GM21360 (cell line): ENCODE measurements at regions not wholly inside any gene's neighbourhood (a gene's known extent, or its start where the extent isn't known, plus 50 kb on each side); places are given as distances from the start of the nearest gene placed in this dataset.
"Not testable (repeated sequence)": the region's sequence is repeated elsewhere in the genome, so short reads cannot be mapped to it uniquely, and the experiment has no call there.

ENCODE experiments used
- ATAC-seq: cut with Tn5 transposase; IDR thresholded peaks from one replicate; pipeline ENCODE4 v1.9.1; 2021; ENCODE audit warnings: mild to moderate bottlenecking, moderate library complexity; ENCODE audit not compliant: unreplicated experiment

DNA sequence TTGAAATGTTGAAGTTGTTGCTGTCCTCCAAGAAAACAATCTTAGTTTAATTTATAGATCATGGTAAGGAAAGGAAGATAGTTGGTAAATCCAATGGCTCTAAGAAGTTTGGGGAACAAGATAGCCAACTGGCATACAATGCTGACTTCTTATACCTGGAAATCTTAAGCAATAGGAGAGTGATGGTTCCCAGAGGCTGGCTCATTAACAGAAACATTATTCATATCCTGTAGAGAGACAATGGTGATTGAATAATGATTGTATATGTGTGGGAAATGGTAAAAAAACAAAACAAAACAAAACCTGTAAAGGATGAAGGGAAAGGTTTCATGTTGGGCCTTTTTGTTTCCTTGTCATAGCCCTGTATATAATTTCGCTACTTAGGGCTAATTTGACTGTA is 174.9 kb upstream of the CTSO start:
- no peak for ATAC-seq

DNA sequence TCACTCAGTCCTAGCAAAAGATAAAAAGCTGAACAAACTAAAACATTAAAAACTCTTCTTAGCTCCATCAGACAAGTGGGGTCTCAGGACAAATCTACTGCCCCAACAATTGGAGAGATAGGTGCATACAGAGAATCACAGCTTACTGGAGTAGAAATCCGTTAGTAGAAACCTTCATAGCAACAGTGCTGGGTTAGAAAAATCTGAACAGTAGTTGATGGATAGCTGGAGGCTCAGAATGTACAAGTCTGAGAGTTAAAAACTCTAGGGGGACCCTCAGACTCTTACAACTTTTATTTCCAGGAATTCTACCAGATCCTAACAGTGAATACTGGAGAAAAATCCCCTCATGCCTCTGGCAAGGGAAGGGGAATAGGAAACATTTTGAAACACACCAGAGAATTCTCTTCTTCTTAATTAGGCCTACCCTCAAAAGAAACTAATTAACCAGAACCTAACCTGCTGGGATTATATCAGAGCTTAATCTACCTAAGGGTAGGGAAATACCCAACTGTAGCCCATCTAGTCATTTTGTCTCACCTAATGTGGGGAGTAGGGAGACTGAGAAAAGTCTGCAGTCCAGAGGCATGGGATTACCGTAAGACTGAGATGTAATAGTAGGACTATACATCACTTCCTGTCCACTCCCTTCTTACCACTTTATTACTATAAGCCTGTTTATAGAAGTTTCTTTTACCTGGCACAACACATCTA is 165.0 kb upstream of the CTSO start:
- ATAC-seq: no peak

DNA sequence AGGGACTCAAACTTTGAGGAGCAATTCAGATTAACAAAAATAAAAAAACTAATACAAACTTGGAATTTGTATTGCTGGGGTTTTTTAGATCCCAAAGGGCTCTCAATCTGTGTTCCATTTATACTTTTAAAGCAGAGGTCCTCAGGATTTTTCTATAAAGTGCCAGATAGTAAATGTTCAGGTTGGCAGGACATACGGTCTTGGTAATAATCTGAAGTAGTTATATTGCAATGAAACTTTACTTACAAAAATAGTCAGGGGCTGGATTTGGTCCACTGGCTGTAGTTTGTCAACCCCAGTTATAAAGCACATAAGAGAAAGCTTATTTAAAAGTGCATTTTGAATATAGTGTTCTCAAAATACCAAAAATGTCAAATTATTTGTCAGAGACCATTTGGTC is 164.1 kb upstream of the CTSO start:
- no peak for ATAC-seq

DNA sequence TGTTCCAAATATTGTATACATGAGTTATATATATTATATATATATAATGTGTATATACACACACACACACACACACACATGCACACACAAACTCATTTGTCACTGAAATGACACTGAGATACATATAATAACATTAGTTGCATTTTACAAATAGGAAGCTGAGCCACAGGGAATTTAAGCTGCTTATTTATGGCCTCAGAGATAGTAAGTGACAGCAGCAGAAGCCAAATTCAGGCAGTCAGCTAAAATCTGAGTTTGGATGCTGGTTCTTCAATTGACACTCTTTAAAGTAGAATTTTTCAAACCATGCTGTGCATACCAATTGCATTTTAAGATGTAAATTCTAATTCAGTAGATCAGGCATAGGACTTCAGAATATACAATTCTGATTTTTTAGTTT is 163.3 kb upstream of the CTSO start:
- ATAC-seq: no peak

DNA sequence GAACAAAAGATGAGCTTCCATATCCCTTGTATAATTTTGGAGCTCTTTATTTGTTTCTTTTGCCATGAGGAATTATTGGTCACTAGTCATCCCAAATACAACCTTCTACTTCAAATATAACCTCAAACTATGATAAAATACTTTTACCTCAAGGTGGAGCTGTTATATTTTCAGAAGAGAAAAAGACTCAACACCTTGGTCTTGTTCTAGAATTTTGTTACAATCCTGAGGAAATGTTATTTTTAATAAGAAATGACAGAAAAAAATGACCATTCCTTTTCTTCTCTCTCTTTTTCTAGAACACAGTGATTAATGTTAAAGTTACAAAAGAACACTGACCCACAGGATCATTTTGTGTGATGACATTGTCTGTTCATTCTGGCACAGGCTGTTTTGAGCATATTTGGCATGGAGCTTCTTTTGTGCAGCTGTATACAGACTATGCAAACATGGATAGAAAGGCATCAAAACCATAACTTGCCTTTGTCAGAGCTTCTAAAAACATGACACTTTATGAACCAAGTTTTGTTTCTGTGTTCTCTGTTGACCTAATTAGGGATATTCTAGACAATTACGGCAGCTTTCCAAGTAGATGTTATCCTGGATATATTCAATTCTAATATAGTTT is 159.6 kb upstream of the CTSO start:
- no peak for ATAC-seq

DNA sequence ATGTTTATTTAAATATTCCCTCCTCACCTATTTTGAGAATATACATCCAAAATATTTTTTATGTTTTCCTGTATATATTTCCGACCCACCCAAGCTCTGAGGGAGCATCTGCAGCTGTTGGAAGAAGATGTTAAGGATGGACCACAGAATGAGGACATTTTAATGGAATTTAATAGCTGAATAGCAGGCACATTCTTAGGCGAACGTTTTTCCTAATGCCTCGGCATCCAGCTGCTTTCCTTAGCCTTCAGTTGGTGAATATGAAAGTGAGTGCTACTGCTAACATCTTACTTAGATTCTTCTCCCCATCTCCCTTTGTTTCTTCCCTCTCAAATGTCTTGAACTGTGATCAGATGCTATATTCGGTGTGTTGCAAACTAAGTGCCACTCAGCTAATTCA is 158.0 kb upstream of the CTSO start:
- ATAC-seq: no peak

DNA sequence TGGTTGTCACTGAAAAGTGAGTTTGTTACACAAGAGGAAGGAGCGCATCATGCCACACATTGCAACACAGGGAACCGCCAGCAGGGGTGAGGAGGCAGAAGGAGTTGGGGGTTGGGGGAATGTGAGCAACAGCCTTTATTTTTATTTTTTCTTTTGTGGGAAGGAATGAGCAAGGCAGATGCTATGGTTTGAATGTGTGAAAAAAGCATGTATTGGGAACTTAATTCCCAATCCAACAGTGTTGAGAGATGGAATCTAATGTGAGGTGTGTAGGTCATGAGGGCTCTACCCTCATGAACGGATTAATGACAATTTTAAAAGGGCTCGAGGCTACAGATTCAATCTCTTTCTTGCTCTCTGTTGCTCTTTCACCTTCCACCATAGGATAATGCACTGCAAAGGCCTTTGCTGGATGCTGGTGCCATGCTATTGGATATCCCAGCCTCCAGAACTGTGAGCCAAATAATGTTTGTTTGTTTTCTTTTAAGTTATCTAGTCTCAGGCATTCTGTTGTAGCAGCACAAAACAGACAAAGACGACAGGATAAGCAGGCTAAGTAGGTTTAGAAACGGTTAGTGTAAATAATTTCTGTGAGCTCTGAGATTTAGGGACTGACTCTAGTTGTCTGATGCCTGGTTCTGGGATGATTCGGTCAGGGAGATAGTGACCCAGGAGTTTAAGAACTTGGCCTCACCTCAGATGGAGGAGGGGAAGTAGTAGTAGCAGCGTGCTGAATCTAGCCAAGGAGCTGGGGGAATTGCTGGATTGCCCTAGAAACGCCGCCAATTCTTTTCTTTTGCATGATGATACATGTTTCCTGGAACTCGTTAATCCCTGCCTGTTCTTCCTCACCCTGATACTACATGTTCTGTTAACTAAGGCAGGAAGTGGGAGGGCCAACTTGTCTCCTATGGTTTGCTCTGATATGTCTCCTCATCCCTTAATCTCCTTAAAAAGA is 156.6 kb upstream of the CTSO start:
- no peak for ATAC-seq

DNA sequence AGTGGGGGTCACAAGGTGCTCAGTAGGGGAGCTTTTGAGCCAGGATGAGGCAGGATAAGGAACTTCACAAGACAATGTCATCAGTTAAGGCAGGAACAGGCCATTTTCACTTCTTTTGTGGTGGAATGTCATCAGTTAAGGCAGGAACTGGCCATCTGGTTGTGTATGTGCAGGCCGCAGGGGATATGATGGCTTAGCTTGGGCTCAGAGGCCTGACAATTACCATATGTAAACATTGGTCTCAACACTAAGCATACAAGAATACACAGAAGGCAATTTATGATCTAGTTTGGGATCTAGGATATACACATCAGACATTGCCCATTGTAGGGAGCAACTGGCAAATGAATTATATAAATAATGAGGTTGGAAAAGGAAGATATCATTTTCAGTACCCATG is 155.4 kb upstream of the CTSO start:
- not testable (repeated sequence) for ATAC-seq

DNA sequence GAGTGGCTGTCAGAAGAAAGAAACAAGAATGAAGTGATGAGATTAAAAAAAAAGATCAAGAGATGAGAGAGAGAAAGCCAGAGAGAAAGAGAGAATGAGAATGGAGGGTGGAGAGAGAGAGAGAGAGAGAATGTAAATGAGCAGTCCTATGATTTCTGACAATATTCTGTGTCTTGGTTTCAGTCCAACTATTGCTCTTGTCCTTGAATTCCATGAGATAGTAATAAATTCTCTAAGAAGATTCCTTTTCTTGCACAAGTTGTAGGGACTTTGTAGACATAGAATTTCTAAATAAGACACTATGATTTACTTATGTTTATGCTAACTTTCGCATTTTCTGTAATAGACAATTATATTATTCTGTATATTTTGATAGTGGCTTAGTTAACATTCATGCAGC is 149.6 kb upstream of the CTSO start:
- no peak for ATAC-seq

DNA sequence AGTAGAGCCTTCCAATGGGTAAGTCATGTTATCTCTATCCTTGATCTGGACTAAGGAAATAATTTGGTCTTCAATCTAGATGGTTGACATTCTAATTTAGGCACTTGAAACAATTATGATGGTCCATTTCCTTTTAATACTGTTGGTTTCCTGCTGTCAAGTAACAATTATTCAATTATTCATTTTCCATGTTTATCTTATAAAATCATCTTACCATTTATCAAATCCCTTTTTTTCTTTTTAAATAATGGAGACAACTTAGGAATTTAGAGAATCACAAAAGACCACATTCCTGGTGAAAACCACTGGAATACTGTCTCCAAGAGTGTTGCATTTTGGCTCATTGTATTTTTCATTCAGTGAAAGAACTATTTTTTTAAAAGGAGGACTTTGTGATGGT is 148.7 kb upstream of the CTSO start:
- ATAC-seq: no peak

DNA sequence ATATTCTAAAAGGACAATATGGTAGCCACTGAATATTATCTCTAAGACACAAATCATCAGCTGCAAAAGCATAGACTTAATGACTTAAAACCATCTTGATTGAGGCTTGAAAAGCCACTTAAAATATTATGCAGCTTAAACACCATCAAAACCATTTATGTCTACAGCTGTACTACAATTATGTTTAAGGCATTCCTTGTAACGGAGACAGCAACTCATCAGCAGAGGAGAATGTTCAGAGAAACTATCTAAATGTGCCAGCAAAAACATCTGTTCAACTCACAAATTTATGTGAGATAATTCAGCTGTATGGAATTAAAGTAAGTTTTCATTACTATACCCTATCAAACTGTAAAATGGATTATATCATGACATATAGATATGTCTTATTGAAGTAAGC is 147.9 kb upstream of the CTSO start:
- no peak for ATAC-seq

DNA sequence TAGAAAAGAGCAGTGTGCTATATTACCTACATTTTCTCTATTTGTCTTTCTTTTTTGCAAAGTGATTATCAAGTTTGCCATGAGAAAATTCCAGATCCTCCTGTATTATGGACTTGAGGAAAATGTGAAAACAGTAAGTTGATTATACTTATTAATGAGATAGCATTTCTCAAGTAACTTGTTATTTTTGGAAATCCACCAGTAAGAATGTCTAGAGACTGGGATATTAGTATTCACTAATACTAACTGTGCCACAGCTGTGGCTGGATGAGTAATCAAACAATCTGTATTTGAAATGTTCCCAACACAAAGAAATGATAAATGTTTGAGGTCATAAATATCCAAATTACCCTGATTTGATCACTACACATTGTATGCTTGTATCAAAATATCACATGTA is 147.0 kb upstream of the CTSO start:
- no peak for ATAC-seq

DNA sequence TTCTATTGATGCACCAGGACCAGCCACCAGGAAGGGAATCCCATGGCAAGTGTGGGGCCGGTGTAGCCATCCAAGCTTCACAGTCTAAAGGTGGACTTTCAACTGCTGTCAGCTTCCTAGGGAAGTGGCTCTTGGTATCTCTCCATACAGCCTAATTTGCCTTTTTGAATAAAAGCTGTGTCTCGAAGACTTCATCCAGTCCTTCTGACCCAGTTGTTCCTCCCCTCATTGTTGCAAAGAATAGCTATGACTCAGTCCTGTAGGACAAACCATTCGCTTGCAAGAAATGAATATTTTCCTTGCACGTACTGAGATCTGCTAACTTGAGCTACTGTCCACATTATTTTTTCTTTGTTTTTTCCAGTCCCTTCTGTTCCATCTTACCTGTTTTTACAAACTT is 145.1 kb upstream of the CTSO start:
- no peak for ATAC-seq

DNA sequence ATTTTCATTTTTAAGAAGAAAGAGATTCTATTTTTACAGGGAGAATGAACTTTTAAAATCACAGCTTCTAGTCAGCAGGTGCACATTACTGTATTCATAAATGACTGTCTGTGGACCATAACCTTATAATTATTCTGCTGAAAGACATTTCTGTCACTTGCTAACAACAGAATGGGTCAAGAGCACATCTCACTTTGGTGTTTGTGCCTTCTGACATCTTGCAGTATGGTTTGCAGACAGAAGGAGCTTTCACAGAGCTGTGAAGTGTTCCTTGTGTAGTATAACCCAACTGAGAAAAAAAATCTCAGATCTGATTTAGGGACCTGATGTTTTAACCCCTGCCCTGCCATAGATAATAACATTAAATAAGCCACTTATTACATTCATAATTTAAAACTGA is 131.4 kb upstream of the CTSO start:
- no peak for ATAC-seq

DNA sequence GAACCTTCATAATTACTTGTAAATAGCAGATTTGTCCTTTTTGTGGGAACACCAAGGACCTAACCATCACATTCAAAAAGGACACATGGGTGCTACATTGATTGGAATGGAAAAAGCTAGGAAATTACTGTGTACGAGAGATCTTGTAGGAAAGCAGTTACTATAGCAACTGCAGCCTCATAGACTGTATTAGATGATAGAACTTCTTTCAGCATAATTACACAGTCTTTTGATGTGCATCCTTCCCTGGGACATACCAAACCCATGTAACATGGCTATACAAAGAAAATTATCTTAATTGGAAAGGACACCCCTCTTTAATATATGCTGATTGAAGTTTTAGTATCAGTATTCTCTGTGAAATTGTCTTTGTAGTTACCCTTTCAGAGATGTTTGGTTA is 130.7 kb upstream of the CTSO start:
- no peak for ATAC-seq

DNA sequence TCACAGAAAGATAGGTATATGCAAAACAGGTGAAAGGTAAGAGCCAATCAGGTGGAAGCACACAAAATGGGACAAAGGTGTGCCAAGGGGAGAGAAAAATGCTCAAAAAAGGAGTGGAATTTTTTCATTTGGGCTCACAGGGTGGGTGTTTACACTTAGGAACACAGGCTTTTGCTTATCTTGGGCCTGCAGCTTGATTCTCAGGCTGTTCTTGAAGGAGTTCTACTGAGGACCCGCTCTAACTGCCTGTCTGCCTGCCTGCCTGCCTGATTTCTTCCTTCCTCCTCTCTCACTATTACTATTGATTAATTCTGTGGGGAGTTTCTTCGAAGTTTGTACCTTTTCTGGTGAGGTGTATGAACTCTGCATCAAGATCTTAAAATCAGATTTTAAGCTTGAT is 120.3 kb upstream of the CTSO start:
- ATAC-seq: no peak

DNA sequence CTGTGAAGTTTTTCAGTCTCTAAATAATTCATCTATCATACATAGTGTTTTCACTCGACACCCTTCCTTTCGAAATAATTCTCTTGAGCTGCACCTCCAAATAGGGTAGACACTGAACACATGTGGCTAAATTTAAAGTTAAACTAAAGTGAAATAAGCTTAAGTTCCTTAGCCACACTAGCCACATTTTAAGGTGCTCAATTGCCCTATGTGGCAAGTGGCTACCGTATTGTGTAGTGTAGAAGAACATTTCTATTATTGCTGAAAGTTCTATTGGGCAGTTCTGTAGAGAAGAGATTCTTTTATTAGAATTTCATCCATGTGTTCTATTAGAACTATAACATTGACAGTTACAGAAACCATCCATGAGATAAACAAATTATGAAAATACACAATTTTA is 107.0 kb upstream of the CTSO start:
- no peak for ATAC-seq

DNA sequence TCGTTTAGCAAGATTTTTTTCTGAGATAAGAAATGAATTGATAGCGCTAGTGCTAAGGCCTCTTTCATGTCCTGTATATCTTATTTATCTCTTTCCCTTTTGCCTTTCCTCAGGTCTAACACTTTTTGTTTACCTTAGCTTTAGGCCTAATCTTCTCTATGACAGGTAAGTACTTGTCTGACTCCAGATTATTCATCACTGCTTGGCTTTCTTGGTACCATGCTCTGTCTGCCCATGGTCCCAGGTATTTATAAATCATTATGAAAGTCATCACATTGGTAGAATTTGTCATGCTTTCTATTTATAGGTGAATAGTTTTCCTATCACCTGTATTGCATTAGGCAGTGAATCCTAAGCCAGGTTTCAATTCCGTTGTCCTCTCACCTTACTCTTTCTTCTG is 99.5 kb upstream of the CTSO start:
- ATAC-seq: no peak

DNA sequence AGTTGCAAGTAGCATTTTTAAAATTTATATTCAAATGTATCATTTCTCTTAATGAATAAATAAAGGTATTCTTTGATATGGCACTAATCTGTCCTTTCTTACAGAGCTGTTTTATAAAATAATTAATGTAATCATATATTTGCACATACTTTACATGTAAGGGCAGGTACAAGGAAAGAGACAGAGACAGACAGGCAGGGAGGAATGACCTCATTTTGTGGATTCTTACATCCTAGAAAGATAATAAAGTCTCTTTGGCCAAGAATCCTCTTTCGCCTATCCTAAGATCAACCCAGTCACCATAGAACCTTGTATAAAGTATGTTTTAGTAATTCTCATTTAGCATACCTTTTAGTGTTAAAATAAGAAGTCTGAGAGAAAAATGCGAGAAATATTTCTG is 98.5 kb upstream of the CTSO start:
- no peak for ATAC-seq

DNA sequence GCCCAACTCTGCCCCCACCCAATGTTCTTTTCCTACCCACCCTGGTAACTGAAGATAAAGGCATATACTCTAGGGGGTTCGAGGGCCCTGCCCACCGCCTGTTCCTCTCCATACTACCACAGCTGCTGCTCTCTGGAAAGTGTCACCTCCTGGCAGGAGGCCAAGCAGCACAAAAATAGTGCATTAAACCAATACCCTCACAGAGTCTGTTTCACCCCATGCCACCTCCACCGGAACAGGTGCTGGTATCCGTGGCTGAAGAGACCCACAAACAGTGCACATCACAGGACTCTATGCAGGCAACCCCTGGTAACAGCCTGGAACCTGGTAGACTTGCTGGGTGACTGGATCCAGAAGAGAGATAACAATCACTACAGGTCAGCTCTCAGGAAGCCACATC is 85.1 kb upstream of the CTSO start:
- ATAC-seq: no peak

DNA sequence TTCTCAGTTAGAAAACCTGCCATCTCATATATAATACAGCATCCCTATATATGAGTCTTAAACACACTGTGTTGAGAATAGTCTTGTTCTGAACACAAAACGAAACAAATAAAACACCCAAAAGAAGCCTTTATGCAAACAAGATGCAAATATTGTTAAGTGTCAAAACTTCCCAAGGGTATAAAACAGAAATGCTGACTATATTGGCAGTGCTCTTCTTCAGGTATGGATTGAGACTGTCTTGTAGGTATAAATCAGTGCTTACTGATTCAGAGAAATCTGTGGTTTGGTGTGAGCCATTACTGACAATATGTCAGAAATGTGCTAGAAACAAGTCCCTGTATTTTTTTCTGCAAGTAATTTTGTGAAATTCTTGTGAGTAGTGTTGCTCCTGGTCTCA is 82.8 kb upstream of the CTSO start:
- ATAC-seq: peak; percentile 52

DNA sequence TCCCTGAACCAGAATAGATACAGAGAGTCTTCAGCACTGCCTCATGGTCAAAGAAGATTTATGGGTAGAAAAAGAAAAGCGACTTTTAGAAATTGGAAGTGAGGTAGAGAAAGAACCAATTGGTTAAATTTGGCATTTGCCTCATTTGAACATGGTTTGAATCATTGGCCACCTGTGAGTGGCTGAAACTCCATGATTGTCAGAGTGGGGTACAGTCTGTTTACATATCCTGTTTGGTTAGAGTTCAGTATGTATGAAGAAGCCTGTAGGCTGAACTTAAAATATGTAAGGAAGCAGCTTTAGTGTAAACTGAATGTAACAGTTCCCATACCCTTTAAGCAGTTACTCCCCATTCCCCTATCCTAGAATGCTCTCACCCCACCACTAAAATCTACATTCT is 76.0 kb upstream of the CTSO start:
- no peak for ATAC-seq
